Ovary (tissue), 3 donors: ENCODE measurements at regions not wholly inside any gene's neighbourhood (a gene's known extent, or its start where the extent isn't known, plus 50 kb on each side); places are given as distances from the start of the nearest gene placed in this dataset.

Experiments used
- EP300 ChIP-seq: sonication (generic); formaldehyde crosslinking; IDR thresholded peaks from one replicate; pipeline ENCODE4 v1.6.1; 2017; ENCODE audit warnings: antibody characterized with exemption
- TF ChIP-seq, protein P1 (sequence below), 3 donors: fragments of 450-650 bp in 2 of 3; fragments of 200-600 bp in 1 of 3; IDR thresholded peaks; one replicate each; pipeline versions ENCODE4 v1.5.1 to v1.8.0; 2016 to 2022; ENCODE audit warnings: antibody characterized with exemption in 3 of 3, mild to moderate bottlenecking in 1 of 3
- donor health status: DM: no; HTN: no; CAD: no.

DNA sequence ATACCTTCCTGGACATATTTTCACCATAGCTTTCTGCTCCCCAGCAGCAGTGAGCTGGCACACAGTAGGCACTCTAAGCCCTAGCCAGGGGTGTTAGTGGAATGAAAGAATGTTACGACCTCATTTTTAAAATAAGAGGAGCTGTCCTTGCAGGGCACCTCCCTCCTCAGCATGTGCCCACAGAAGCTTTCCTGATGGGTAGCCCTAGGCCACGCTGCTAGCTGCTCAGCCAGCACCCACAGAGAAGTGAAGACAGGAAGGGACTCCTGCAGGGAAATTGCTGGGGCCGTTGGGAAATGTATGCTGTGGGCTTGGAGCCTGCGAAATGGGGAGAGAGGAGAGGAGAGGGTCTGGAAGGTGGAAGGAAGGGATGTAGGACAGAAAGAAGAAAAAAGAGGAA is 87.3 kb upstream of the ANKRD34C start:
- TF ChIP-seq EP300, result no peak
- TF ChIP-seq, protein P1, sequence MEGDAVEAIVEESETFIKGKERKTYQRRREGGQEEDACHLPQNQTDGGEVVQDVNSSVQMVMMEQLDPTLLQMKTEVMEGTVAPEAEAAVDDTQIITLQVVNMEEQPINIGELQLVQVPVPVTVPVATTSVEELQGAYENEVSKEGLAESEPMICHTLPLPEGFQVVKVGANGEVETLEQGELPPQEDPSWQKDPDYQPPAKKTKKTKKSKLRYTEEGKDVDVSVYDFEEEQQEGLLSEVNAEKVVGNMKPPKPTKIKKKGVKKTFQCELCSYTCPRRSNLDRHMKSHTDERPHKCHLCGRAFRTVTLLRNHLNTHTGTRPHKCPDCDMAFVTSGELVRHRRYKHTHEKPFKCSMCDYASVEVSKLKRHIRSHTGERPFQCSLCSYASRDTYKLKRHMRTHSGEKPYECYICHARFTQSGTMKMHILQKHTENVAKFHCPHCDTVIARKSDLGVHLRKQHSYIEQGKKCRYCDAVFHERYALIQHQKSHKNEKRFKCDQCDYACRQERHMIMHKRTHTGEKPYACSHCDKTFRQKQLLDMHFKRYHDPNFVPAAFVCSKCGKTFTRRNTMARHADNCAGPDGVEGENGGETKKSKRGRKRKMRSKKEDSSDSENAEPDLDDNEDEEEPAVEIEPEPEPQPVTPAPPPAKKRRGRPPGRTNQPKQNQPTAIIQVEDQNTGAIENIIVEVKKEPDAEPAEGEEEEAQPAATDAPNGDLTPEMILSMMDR (IDR thresholded peaks at IDR 0.05), result no peak
